Muscle of leg (tissue), 3 donors: ENCODE measurements at regions not wholly inside any gene's neighbourhood (a gene's known extent, or its start where the extent isn't known, plus 50 kb on each side); places are given as distances from the start of the nearest gene placed in this dataset.

Source experiments
- DNase-seq: peaks from one replicate; pipeline ENCODE4 v3.0.0; 2013
- H3K27ac ChIP-seq: one replicate; pipeline ENCODE4 v1.5.1; 2013; ENCODE audit warnings: mild to moderate bottlenecking, low read length, control low read depth
- H3K27me3 ChIP-seq: one replicate; pipeline ENCODE4 v1.6.1; 2013; ENCODE audit warnings: low read length; ENCODE audit not compliant: control insufficient read depth, insufficient read depth
- H3K36me3 ChIP-seq: one replicate; pipeline ENCODE4 v1.6.1; 2013; ENCODE audit warnings: low read length; ENCODE audit not compliant: control insufficient read depth, insufficient read depth
- H3K4me1 ChIP-seq: one replicate; pipeline ENCODE4 v1.6.1; 2013; ENCODE audit warnings: low read length; ENCODE audit not compliant: control insufficient read depth, insufficient read depth
- H3K4me3 ChIP-seq: one replicate; pipeline ENCODE4 v1.5.1; 2013; ENCODE audit warnings: low read length, control low read depth
- H3K9me3 ChIP-seq: replicated peaks from 2 replicates; pipeline ENCODE4 v1.6.1; 2013; ENCODE audit warnings: low read depth, low read length; ENCODE audit not compliant: control insufficient read depth
- WGBS: methylation state at CpG from one replicate; pipeline ENCODE4 v1.1.5; 2013; ENCODE audit warnings: missing lambda C conversion rate; ENCODE audit not compliant: insufficient coverage; 5-methylcytosine and 5-hydroxymethylcytosine counted together

GRCh38 chr10:129375912-129376311 is 91.1 kb upstream of the MGMT start:
- Histone ChIP-seq H3K4me3 (no peak overlapping the region), H3K36me3 (no peaks in the 10 kb centered on the region), H3K27me3 (peaks cover 4% of the 10 kb centered on the region), H3K9me3 (no peaks in the 10 kb centered on the region), H3K4me1 (peaks cover 2% of the 10 kb centered on the region), H3K27ac (no peak overlapping the region)
- no peak for DNase-seq
- WGBS: 92% methylated on average over 7 of the region's 9 CpGs

GRCh38 chr10:129380279-129380678 is 86.8 kb upstream of the MGMT start:
- 96% methylated on average over 5 of the region's 5 CpGs for WGBS
- H3K9me3 ChIP-seq: no peaks in the 10 kb centered on the region
- no peaks in the 10 kb centered on the region for H3K27me3 ChIP-seq
- no peak overlapping the region for H3K27ac ChIP-seq
- DNase-seq: no peak
- no peaks in the 10 kb centered on the region for H3K36me3 ChIP-seq
- H3K4me3 ChIP-seq: no peak overlapping the region
- H3K4me1 ChIP-seq: peaks cover 6% of the 10 kb centered on the region

- Histone ChIP-seq H3K27me3 (no peaks in the 10 kb centered on the region), H3K9me3 (no peaks in the 10 kb centered on the region), H3K4me3 (no peak overlapping the region), H3K36me3 (no peaks in the 10 kb centered on the region), H3K27ac (peak overlapping the region; percentile 77), H3K4me1 (peaks cover 6% of the 10 kb centered on the region)
- peak; percentile 90 for DNase-seq
- WGBS: no CpG with 5 or more reads among the region's 4 CpGs
These were observed 85.3 kb upstream of the MGMT start for GRCh38 chr10:129381741-129382140.

GRCh38 chr10:129382401-129382800 is 84.6 kb upstream of the MGMT start:
- H3K36me3 ChIP-seq: no peaks in the 10 kb centered on the region
- no peak overlapping the region for H3K4me3 ChIP-seq
- no peaks in the 10 kb centered on the region for H3K9me3 ChIP-seq
- H3K27me3 ChIP-seq: no peaks in the 10 kb centered on the region
- peak overlapping the region; percentile 77 for H3K27ac ChIP-seq
- no peak for DNase-seq
- peaks cover 6% of the 10 kb centered on the region for H3K4me1 ChIP-seq
- 85% methylated on average over 6 of the region's 6 CpGs for WGBS

GRCh38 chr10:129383651-129384050 is 83.4 kb upstream of the MGMT start:
- H3K9me3 ChIP-seq: no peaks in the 10 kb centered on the region
- 75% methylated on average over 2 of the region's 3 CpGs for WGBS
- H3K27me3 ChIP-seq: no peaks in the 10 kb centered on the region
- no peak overlapping the region for H3K4me3 ChIP-seq
- no peak overlapping the region for H3K27ac ChIP-seq
- peaks cover 4% of the 10 kb centered on the region for H3K4me1 ChIP-seq
- H3K36me3 ChIP-seq: no peaks in the 10 kb centered on the region
- no peak for DNase-seq

- Histone ChIP-seq H3K4me3 (no peak overlapping the region), H3K36me3 (no peaks in the 10 kb centered on the region), H3K4me1 (peaks cover 4% of the 10 kb centered on the region), H3K9me3 (no peaks in the 10 kb centered on the region), H3K27ac (no peak overlapping the region), H3K27me3 (no peaks in the 10 kb centered on the region)
- WGBS: 100% methylated on average over 1 of the region's 4 CpGs
- no peak for DNase-seq
These were observed 81.4 kb upstream of the MGMT start for GRCh38 chr10:129385600-129385999.

GRCh38 chr10:129386415-129387257 is 80.4 kb upstream of the MGMT start:
- no peak overlapping the region for H3K27ac ChIP-seq
- no peaks in the 10 kb centered on the region for H3K27me3 ChIP-seq
- 79% methylated on average over 2 of the region's 6 CpGs for WGBS
- peaks cover 4% of the 10 kb centered on the region for H3K4me1 ChIP-seq
- H3K36me3 ChIP-seq: no peaks in the 10 kb centered on the region
- H3K9me3 ChIP-seq: no peaks in the 10 kb centered on the region
- no peak for DNase-seq
- no peak overlapping the region for H3K4me3 ChIP-seq

GRCh38 chr10:129387258-129387525 is 79.8 kb upstream of the MGMT start:
- H3K27me3 ChIP-seq: no peaks in the 10 kb centered on the region
- no peaks in the 10 kb centered on the region for H3K9me3 ChIP-seq
- no peak for DNase-seq
- H3K27ac ChIP-seq: no peak overlapping the region
- 77% methylated on average over 5 of the region's 5 CpGs for WGBS
- H3K4me1 ChIP-seq: peaks cover under 1% of the 10 kb centered on the region
- H3K4me3 ChIP-seq: no peak overlapping the region
- H3K36me3 ChIP-seq: no peaks in the 10 kb centered on the region

- 100% methylated on average over 3 of the region's 7 CpGs for WGBS
- Histone ChIP-seq H3K27me3 (no peaks in the 10 kb centered on the region), H3K4me3 (no peak overlapping the region), H3K9me3 (no peaks in the 10 kb centered on the region), H3K36me3 (no peaks in the 10 kb centered on the region), H3K27ac (no peak overlapping the region), H3K4me1 (no peaks in the 10 kb centered on the region)
- DNase-seq: no peak
These were observed 78.6 kb upstream of the MGMT start for GRCh38 chr10:129388435-129388834.

GRCh38 chr10:129389194-129389593 is 77.8 kb upstream of the MGMT start:
- DNase-seq: no peak
- H3K36me3 ChIP-seq: no peaks in the 10 kb centered on the region
- no peaks in the 10 kb centered on the region for H3K4me1 ChIP-seq
- no peaks in the 10 kb centered on the region for H3K9me3 ChIP-seq
- H3K27ac ChIP-seq: no peak overlapping the region
- no peak overlapping the region for H3K4me3 ChIP-seq
- H3K27me3 ChIP-seq: peaks cover 3% of the 10 kb centered on the region
- WGBS: 96% methylated on average over 3 of the region's 6 CpGs

GRCh38 chr10:129390147-129390546 is 76.9 kb upstream of the MGMT start:
- Histone ChIP-seq H3K9me3 (no peaks in the 10 kb centered on the region), H3K27ac (no peak overlapping the region), H3K36me3 (no peaks in the 10 kb centered on the region), H3K4me1 (peaks cover 4% of the 10 kb centered on the region), H3K27me3 (peaks cover 6% of the 10 kb centered on the region), H3K4me3 (no peak overlapping the region)
- no CpG with 5 or more reads among the region's 1 CpG for WGBS
- DNase-seq: no peak
